ENCODE measurements at regions not wholly inside any gene's neighbourhood (a gene's known extent, or its start where the extent isn't known, plus 50 kb on each side); places are given as distances from the start of the nearest gene placed in this dataset.

DNA sequence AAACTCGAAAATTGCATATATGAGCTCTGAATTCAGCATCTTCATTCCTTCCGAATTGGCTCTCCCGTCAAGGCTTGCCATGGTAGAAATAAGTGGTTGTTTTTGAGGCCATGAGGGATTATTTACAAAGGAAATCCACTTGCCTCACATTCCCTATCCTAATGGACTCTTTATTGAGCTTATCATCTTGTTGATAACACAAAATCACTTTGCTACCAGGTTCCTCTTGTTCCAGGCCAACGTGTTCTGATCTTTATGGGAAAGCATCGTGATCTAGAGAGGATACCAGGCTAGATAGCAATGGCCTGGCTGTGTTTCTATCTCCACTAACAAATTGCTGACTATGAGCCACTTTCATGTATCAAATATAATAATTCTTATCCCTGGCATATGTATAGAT lies 811.7 kb downstream of the TLR4 start:
- TF ChIP-seq, protein P1, sequence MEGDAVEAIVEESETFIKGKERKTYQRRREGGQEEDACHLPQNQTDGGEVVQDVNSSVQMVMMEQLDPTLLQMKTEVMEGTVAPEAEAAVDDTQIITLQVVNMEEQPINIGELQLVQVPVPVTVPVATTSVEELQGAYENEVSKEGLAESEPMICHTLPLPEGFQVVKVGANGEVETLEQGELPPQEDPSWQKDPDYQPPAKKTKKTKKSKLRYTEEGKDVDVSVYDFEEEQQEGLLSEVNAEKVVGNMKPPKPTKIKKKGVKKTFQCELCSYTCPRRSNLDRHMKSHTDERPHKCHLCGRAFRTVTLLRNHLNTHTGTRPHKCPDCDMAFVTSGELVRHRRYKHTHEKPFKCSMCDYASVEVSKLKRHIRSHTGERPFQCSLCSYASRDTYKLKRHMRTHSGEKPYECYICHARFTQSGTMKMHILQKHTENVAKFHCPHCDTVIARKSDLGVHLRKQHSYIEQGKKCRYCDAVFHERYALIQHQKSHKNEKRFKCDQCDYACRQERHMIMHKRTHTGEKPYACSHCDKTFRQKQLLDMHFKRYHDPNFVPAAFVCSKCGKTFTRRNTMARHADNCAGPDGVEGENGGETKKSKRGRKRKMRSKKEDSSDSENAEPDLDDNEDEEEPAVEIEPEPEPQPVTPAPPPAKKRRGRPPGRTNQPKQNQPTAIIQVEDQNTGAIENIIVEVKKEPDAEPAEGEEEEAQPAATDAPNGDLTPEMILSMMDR (IDR thresholded peaks at IDR 0.05), result no peak
- no peak for TF ChIP-seq POLR2A (IDR thresholded peaks at IDR 0.05)
